Ovary (tissue), 3 donors: ENCODE measurements at regions not wholly inside any gene's neighbourhood (a gene's known extent, or its start where the extent isn't known, plus 50 kb on each side); places are given as distances from the start of the nearest gene placed in this dataset.

Source experiments
- CTCF ChIP-seq, 3 donors: fragments of 450-650 bp in 2 of 3; fragments of 200-600 bp in 1 of 3; IDR thresholded peaks; one replicate each; pipeline versions ENCODE4 v1.5.1 to v1.8.0; 2016 to 2022; ENCODE audit warnings: antibody characterized with exemption in 3 of 3, mild to moderate bottlenecking in 1 of 3
- EP300 ChIP-seq: sonication (generic); formaldehyde crosslinking; IDR thresholded peaks from one replicate; pipeline ENCODE4 v1.6.1; 2017; ENCODE audit warnings: antibody characterized with exemption
- donor health status: DM: no; HTN: no; CAD: no.

DNA sequence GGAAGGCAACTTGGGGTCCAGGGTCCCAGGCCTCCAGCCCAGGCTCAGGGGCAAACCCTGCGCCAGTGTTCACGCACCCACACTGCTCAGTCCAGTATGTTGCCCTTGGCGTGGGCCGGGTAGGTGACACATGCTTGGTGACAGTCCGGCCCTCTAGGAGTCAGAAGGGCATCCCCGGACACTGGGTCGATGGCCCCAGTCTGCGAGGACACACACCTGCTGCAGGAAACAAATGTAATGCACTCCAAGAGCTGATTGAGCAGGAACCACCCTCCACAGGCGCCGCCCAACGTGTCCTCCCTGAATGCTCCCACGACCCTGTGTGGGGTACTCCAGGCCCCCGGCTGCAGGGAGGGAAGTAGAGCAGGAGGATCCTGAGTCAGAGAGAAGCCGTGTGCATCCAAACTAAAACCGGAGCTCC lies 160.7 kb downstream of the DLL1 start:
- no peak for TF ChIP-seq CTCF (IDR thresholded peaks at IDR 0.05)
- TF ChIP-seq EP300: no peak
